GM18870 (cell line): ENCODE measurements at regions not wholly inside any gene's neighbourhood (a gene's known extent, or its start where the extent isn't known, plus 50 kb on each side); places are given as distances from the start of the nearest gene placed in this dataset.

Source experiments
- ATAC-seq: cut with Tn5 transposase; IDR thresholded peaks from one replicate; pipeline ENCODE4 v1.9.1; 2021; ENCODE audit warnings: moderate library complexity; ENCODE audit not compliant: unreplicated experiment

DNA sequence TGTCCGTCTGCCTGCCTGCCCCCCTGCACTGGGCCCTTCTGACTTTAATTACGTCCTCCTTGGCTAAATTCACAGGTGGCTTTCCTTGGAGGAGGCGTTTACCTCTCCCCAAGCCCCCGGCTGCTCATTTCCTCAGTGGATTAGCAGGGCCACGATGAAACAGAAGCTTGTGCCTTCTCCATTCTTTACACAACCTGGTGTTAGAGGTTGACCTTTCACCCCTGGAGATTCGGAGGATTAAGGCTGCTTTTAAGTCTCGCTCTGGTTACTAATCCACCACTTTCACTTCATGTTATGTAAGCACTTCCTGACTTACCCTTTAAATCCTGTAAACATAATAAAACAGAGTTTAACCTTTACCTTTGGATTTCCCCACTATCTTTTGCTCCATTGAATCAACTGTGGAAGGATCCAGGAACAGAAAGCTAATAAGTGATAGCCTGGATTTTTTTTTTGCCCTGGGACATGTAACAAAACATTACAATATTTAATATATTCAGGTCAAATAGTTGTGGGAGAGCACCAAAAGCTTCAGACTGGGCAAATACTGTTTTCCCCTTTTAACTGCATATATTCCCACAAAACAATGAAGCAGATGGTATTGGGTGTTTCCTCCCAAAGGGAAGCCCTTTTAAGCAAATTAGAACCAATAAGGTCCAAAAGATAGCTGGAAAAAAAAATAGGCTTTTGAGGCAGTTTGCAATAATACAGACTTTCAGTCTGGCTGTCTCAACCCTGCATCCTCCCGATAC lies 370.2 kb downstream of the EN1 start:
- ATAC-seq: no peak

DNA sequence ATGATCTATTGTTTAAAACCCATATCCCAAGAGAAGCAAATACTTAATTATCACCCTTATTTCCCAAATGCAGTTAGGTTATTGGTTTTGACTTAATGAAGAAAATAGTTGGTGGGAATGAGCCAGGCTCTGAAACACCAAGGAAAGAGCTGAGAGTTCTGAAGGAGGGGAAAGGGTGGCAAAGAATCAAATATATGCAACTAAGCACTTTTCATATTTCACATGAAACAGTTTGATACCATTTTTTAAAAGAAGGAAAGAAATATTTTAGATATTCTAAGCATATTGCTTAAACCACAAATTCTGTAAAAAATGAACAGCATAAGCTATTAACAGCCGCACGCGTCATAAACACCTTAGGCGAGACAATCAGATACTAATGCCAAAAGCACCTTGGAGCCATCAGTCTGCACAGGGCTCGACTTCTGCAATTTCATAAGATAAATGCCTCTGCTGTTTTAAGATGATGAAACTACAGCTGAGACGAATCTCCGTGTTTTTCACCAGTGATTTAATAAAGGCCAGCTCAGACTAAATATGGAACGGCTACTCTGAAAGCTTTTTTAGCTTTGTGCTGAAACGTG lies 371.7 kb downstream of the EN1 start:
- no peak for ATAC-seq

DNA sequence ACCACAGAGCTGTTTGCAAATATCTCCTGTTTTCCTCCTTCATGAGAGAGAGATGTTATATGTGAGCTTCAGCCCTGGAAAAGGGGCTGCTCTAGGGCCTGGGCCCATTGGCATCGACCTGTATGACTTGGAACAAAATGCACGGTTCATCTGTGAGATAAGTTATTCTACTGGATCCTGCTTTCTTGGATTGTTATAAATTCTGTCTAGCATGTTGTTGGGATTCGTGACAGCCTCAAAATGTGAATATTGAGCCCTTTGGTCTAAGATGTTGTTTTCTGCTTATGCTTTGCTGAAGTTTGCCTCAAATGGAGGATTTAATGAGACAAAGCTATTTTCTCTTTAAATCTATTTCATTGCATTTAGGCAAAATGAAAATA lies 372.9 kb downstream of the EN1 start:
- no peak for ATAC-seq

DNA sequence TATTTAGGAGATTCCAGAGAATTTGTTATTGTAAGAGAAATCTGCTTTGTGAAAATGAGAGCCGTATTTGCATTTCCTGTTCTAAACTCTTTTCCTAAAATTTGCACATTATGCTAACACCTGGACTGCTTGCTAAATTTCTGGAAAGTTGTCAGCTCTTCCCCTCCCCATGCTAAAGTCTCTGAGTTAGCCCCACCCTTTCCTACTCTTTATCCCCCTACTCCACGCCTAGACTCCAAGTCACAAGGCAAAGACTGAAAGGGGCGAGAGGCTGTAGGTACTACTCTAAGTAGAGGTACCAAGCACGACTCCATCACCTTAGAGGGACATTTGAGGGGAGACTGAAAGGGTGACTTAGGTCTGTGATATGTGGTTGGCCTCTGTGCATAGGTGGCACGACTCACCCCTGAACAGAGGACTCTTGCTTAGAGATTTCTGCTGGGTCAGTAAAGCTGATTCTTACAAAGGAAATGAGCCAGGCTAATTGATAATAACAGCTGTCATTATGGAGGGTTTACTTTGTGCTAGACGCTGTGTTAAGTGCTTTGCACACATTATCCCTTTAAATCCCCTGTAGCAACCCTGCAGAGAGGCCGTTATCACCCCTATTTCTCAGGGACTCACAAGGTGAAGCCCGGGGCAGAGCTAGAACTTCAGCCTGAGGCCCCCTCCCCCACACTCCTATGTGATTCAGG lies 373.5 kb downstream of the EN1 start:
- no peak for ATAC-seq

DNA sequence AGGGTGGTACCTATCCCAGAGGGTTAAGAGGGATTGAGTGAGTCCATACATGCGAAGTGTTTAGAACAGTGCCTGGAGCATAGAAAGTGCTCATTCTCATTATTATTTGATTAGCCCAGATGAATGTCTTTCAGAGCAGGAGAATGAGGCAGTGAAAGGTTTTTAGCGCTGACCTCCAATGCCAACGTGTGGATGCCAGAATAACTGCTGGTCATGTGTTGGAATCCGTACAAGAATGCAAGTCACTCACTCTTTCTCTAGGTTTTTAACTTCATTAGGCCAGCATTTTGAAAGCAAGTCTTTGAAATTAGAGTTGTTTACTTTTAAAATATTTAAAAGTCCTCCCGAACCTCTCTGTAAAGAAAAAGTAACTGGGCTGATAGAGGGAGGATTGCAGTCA lies 374.2 kb downstream of the EN1 start:
- ATAC-seq: no peak

DNA sequence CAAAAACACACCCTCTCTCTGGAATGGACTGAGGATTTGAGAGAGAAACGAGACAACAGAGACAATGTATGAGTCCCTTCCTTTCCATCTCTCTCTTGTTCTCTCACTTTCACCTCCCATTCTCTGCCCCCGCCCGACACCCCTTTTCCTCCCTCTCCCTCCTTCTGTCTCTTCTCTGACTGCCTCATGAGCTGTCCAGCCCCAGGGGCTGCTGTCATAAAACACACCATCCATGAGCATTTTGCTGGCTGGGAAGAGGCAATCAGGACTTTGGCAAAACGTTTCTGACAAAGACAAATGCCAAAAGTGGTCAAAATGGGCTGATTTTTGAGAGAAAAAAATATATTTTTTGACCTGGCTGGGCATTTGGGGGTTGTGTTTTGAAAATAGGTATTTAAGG lies 377.2 kb downstream of the EN1 start:
- no peak for ATAC-seq

DNA sequence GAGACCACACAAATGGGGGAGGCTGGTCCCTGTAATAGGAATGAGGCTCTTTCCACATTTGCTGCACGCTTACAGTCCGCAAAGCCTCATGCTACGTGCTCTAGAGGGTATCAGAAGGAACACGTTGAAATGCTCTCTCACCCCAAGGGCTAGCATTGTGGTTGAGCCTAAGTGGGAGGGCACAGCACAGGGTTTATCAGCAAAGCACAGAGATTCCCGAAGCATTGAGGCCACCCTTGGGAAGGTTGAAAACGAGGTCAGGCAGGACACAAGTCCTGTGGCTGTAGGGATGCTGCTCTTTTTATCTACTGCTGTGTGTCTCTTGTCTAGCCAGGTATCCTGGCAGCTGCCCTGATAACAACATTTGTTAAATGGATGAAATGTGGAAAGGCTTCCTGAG lies 378.3 kb downstream of the EN1 start:
- ATAC-seq: no peak

DNA sequence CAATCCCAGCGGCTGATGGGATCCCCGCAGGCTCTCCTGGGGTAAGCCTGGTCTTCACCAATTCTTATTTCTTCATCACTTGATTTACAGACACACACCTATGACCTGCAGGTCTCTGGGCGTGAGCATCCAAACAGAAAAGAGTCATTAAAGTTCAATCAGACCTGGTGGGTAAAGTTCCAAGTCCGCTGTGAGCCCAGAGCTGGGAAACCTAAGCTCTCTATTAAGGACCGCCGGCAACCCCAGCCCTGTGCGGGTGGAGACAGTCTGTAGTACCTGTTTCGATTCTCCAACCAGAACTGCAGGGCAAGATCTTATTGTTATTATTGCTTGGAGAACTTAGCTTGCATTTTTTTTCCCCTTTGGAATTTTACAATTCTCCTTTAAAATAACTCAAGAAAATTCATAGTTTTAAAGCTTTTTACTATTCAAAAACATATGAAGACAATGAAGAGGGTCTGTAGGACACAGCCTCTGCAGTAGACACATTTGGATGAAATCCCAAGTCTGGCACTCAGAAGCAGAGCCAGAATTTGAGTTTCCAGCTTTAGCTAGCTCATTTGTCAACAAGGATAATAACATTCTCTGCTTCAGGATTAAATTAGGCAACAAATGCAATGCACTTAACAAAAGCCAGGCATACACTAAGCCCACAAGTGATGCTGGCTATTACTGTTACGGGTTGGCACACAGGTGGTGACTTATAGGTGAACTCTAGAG lies 376.4 kb downstream of the INSIG2 start:
- no peak for ATAC-seq

DNA sequence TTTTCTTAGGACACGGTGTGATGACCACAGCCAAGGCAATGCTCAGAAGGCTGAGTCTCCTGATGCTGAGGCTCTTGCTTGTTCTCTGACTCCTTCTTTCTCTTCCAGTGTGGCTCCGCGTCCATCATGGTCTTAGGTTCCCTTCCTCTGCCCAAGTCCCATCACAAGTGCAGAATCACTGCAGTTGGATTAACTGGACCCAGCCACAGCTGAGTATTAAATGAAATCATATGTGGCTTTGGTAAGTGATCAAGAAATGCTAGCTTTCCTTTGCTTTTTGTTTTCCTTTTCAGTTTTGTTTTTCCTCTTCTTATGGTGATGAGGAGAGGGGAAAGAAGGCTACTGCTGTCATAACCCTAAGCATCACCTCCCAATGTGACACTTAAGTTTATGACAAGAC lies 375.8 kb downstream of the INSIG2 start:
- no peak for ATAC-seq

DNA sequence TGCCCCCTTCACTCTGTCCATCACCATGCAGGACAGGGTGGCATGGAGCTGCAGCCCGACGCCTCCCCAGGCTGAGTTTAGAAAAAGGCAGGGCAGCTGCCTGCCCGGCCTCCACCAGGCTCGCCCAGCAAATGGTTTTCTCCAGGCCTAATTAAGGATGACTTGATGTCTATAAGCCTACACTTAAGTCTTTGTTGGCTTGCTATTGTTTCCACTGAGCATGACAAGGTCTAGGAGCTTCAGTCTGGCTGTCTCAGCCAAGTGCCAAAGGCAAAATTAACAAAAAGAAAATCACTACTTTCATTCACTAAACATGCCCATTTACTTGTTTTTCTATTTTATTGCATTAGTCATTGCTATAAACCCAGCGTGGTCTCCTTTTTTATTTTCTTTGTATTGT lies 372.2 kb downstream of the INSIG2 start:
- ATAC-seq: no peak

DNA sequence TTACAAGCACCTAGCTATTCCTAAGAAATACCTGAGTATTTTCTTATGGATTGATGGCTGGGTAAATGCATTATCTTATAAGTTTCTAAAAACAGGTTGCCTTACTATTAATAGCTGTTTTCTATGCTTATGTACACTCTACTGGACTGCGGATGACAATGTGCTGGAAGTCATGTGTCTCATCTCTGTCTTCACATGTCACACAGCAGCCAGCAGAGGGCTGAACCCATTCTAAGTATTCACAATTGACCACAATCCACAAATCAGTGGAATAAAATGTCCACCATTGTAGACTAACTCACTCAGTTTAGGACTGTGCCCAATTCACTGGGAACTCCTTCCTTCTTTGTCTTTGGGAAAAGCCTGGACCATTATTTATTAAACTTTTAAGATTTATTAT lies 371.2 kb downstream of the INSIG2 start:
- ATAC-seq: no peak

DNA sequence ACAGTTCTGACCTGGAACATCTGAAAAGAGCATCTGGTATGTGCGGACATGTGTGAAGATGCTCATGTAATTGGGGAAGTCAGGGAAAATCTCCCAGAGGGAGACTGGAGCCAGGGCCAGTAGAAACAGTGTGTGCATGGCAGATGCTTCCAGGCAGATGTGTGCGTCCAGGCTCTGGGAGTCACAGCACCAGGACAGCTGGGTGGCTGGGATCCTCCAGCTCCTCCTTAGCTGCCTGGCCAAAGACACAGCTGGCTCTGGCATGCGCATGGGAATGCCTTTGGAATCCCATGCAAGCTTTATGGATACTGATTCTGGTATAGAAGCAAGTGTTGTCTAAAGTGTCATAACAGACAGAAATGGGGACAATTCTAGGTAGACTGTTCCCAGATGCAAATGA lies 369.7 kb downstream of the INSIG2 start:
- ATAC-seq: no peak

DNA sequence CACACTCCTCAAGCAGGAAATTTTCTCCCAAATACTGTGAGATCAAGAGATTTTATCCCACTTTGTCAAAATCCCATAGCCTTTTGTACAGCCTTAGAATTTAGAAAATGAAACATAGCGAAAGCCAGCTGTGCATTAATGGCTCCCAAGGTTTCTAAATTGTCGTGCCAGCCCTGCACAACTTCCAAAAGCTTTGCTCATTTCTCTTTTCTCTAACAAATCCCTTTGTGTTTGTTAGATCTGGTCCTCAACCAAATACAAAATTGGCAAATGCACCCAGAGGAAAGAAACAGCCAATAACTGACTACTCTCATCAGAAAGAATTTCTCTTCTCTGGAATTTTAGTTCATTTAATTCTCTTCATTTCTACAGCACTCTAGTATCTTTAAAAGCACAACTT lies 361.1 kb downstream of the INSIG2 start:
- no peak for ATAC-seq

DNA sequence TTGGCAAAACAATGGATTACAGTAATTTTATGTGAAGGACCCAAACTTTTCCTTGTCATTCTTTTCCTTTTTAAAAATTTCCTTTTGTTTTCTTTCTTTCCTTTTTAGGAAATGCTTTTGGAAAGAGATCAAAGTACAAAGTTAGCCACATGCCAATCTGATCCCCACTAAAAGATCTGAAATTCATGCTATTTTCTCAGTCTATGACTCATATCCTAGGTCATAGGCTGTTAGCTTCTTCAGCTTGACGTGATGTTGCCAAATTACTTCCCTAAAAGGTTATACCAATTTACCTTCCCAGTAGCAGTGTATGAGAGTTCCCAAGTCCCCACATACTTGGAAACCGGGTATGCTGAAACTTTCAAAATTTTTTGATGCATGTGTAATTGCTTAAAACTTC lies 355.3 kb downstream of the INSIG2 start:
- no peak for ATAC-seq

DNA sequence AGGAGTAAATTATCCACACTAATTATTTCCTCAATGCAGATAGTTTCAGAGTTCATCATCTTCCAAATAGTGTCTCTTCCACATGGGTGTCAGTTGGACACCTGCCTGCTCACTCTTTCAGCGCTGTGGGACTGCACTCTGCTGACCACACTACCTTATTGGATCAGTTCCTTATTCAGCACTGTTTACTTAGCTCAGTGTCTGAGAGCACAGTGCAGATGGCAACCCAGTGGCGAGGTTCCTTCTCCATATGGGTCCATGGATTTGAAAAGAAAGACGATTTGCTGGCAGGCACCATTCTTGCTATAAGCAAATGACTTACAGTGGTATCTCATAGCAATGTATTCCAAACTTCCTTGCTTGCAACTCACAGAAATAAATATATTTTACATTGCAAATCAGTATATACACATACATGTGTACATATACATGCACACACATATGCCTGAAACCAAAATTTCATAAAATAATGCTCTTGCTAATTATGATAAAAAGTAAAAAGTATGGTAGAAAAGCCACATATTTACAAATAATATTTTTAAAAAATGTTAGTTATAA lies 354.8 kb downstream of the INSIG2 start:
- no peak for ATAC-seq

DNA sequence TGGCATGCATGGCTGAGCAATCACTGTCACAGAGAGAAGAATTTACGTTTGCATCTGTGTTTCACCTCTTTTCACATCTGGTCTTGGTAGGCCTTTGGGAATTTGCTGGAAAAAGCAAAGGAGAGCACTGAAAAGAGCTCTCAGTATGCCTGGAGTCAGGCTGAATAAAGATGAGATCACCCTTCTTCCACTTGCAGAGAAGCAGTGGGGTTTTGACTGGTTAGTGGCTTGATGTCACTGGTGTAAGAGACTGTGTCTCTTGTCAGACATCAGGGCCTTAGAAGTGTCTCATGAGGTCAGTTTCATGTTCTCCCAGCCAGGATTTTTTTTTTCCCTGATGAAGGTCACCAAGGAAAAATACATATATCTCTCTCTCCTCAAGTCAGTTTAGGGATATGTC lies 353.8 kb downstream of the INSIG2 start:
- no peak for ATAC-seq

DNA sequence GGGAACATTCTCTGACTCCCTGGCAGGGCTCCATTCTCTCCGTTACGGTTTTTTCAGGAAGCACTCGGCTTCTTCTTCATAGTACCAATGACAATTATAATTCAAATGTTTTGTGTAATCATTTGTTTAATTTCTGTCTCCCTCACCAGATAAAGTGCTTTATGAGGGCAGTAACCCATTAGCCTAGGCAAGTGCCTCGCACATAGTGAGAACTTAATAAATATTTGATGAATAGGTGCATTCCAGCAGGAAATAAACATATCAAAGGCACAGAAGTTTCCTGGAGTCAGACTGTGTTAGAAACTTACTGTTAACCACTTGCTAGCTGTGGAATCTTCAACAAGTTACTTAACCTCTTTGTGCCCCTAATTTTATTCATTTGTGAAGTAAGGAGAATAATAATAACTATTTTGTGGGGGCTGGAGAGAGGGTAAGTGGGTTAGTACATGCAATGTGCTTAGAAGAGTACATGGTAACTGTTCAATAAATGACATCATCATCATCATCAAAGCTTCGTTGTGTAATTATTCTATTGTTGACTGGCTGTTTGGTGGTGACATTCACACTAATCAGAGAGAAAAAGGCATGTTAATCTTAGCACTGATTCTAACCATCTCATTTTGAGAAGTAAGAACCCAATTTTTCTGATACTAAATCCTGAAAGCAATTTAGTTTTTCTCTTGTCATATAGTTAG lies 352.3 kb downstream of the INSIG2 start:
- ATAC-seq: no peak

DNA sequence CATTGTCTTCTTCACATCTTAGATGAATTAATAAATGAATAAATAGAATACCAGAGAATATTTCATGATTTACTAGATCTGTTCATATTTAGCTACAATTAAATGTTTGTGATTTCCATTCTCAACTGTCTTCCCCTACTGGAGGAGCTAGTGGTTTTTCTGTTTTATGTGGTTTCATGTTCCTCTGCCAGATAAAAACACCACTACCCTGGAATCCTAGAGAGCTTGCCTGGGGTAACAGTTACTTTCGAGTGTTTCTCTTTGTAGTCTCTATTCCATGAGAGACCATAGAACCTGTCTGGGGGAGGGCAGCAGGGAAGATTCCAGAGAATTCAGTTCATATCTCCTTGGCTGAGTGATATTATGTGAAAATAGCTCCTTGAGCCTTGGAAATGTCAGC lies 349.2 kb downstream of the INSIG2 start:
- no peak for ATAC-seq

DNA sequence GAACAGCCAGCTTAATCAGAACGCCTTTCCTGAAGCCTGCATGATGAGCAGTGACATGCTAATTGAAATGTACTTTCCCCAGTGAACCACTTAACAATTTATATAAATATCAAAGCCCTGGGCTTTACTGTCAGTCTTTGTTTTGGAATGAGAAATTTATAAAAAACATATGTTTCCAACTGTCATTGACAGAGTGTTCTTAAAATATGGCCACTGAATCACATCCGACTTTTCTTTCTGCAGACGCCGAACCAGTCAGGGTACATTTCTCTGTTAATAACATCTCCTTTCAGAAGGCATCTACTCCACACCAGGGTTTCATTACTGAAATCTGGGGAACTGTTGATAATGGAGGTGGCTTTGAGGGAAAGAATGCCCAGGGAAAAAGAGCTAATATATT lies 343.7 kb downstream of the INSIG2 start:
- ATAC-seq: no peak

DNA sequence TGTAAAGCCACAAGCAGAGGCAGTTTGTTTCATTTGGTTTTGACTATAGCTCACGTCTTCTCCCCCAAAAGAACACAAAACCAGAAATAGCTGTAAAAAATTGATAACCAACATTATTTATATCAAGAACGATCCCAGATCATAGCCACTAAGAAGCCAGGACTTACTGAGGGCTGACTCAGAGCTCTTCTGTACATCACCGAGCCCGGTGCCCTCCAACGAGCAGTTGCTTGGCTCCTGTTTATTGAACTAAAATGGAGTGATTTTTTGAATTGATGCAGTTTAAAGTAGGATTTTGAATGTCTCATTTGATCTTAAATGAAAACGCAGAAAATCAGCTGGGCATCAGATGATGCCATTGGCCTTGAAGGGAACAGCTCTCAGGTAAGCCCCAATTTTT lies 343.3 kb downstream of the INSIG2 start:
- no peak for ATAC-seq

DNA sequence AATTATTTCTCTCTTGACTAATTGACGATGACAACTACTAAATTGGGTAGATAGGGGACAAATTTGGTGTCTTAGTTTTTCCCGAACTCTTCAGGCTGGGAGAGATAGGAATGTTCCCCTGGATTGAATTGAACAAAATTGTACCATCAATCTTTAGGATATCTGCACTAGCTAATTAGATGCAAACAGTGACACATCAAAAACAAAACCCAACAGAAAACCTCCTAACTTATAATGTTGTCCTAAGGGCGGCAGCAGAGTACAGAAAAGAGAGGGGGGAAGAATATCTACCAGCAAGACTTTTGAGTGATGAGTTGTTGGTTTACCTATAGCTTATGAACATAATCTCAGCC lies 342.9 kb downstream of the INSIG2 start:
- no peak for ATAC-seq
